ENCODE measurements at regions not wholly inside any gene's neighbourhood (a gene's known extent, or its start where the extent isn't known, plus 50 kb on each side); places are given as distances from the start of the nearest gene placed in this dataset.

DNA sequence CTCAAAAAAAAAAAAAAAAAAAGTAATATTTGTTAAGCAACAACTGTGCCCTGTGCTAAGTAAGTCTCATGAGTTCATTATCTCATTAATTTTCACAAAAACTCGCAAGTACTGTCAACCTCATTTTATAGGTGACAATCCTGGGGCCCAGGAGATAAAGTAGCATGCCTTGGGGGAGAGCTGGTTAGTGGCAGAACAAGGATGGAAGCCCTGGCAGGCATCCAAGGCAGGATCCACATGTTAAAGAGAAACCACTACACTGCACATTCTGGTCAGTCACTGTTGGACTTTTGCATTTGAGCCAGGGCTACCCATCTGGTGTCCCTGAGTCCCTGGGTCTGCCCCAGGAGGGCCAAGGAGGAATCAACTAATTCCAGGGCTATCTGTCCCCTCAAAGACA, 54.6 kb downstream of the ZFP36L2 start:
- TF ChIP-seq, protein P1, sequence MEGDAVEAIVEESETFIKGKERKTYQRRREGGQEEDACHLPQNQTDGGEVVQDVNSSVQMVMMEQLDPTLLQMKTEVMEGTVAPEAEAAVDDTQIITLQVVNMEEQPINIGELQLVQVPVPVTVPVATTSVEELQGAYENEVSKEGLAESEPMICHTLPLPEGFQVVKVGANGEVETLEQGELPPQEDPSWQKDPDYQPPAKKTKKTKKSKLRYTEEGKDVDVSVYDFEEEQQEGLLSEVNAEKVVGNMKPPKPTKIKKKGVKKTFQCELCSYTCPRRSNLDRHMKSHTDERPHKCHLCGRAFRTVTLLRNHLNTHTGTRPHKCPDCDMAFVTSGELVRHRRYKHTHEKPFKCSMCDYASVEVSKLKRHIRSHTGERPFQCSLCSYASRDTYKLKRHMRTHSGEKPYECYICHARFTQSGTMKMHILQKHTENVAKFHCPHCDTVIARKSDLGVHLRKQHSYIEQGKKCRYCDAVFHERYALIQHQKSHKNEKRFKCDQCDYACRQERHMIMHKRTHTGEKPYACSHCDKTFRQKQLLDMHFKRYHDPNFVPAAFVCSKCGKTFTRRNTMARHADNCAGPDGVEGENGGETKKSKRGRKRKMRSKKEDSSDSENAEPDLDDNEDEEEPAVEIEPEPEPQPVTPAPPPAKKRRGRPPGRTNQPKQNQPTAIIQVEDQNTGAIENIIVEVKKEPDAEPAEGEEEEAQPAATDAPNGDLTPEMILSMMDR (IDR thresholded peaks at IDR 0.05): no peak
- TF ChIP-seq EP300 (IDR thresholded peaks at IDR 0.05; ENCODE audit: low read depth): no peak

Data from transverse colon (tissue), 3 donors.